OCI-LY3 (cell line): ENCODE measurements at regions not wholly inside any gene's neighbourhood (a gene's known extent, or its start where the extent isn't known, plus 50 kb on each side); places are given as distances from the start of the nearest gene placed in this dataset.

Source experiments
- EZH2phosphoT487 ChIP-seq: fragments of 200-600 bp; shearing (Covaris generic); IDR thresholded peaks from 2 replicates; pipeline ENCODE4 v1.6.1; 2018; ENCODE audit warnings: antibody characterized with exemption, mixed run types, low read depth
- TF ChIP-seq, protein P1 (sequence below): fragments of 200-600, 300-600 bp; sonication (generic); IDR thresholded peaks from 2 replicates; pipeline ENCODE4 v1.5.1; 2014; ENCODE audit warnings: antibody characterized with exemption, low read length, low read depth

DNA sequence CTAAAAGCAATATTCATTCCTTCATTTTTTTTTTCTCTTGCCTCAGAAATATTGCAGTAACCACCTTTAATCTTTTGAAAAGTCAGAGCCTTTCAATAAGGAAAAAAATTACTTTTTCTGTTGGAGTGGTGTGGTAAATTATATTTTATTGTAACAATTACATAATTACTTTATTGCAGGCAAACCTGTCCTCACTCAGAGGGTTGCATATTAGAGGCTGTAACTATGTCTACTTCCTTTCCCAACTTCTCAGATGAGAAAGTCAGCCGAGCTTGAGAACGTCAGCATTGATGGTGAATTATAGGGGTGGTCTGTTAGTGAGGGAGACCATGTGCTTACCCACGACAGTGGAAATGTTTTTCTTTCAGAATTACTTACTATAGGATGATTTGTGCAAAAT is 611.8 kb downstream of the KIF4B start:
- TF ChIP-seq, protein P1, sequence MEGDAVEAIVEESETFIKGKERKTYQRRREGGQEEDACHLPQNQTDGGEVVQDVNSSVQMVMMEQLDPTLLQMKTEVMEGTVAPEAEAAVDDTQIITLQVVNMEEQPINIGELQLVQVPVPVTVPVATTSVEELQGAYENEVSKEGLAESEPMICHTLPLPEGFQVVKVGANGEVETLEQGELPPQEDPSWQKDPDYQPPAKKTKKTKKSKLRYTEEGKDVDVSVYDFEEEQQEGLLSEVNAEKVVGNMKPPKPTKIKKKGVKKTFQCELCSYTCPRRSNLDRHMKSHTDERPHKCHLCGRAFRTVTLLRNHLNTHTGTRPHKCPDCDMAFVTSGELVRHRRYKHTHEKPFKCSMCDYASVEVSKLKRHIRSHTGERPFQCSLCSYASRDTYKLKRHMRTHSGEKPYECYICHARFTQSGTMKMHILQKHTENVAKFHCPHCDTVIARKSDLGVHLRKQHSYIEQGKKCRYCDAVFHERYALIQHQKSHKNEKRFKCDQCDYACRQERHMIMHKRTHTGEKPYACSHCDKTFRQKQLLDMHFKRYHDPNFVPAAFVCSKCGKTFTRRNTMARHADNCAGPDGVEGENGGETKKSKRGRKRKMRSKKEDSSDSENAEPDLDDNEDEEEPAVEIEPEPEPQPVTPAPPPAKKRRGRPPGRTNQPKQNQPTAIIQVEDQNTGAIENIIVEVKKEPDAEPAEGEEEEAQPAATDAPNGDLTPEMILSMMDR = no peak
- no peak for TF ChIP-seq EZH2phosphoT487
